WTC11 (cell line): ENCODE measurements at regions not wholly inside any gene's neighbourhood (a gene's known extent, or its start where the extent isn't known, plus 50 kb on each side); places are given as distances from the start of the nearest gene placed in this dataset.

Experiments
- CREM ChIP-seq: sonication (generic); formaldehyde crosslinking; IDR thresholded peaks from 2 replicates; pipeline ENCODE4 v1.8.1; 2022; ENCODE audit warnings: mild to moderate bottlenecking, missing genetic modification reagents, moderate library complexity
- CTCF ChIP-seq: fragments of 200-600 bp; IDR thresholded peaks from 2 replicates; pipeline ENCODE4 v1.8.0; 2022; ENCODE audit warnings: antibody characterized with exemption
- E2F1 ChIP-seq: sonication (generic); formaldehyde crosslinking; IDR thresholded peaks from 2 replicates; pipeline ENCODE4 v1.8.0; 2022; ENCODE audit warnings: mild to moderate bottlenecking, missing genetic modification reagents
- ESRRA ChIP-seq: sonication (generic); formaldehyde crosslinking; IDR thresholded peaks from 2 replicates; pipeline ENCODE4 v1.8.1; 2022; ENCODE audit warnings: mild to moderate bottlenecking, missing genetic modification reagents, borderline replicate concordance
- HMGXB4 ChIP-seq: sonication (generic); formaldehyde crosslinking; IDR thresholded peaks from 2 replicates; pipeline ENCODE4 v1.8.1; 2023; ENCODE audit warnings: mild to moderate bottlenecking, moderate library complexity, missing genetic modification reagents
- OVOL2 ChIP-seq: fragments of 250-450 bp; sonication (Bioruptor Pico); IDR thresholded peaks from 2 replicates; pipeline ENCODE4 v1.9.0; 2021; ENCODE audit warnings: mild to moderate bottlenecking, borderline replicate concordance
- PRDM15 ChIP-seq: sonication (generic); formaldehyde crosslinking; IDR thresholded peaks from 2 replicates; pipeline ENCODE4 v1.8.0; 2022; ENCODE audit warnings: missing genetic modification reagents
- STAT6 ChIP-seq: sonication (generic); formaldehyde crosslinking; conservative IDR thresholded peaks from 2 replicates; pipeline ENCODE4 v1.8.1; 2023; ENCODE audit warnings: mild to moderate bottlenecking, low read depth, missing genetic modification reagents, moderate library complexity
- ZNF281 ChIP-seq: sonication (generic); formaldehyde crosslinking; IDR thresholded peaks from 2 replicates; pipeline ENCODE4 v1.8.0; 2023; ENCODE audit warnings: mild to moderate bottlenecking, missing genetic modification reagents
- ZNF317 ChIP-seq: sonication (generic); formaldehyde crosslinking; IDR thresholded peaks from 2 replicates; pipeline ENCODE4 v1.8.1; 2023; ENCODE audit warnings: low read depth, mild to moderate bottlenecking, moderate library complexity, missing genetic modification reagents, borderline replicate concordance
- ZNF396 ChIP-seq: fragments of 250-450 bp; sonication (Bioruptor Pico); IDR thresholded peaks from 2 replicates; pipeline ENCODE4 v1.8.0; 2021; ENCODE audit warnings: mild to moderate bottlenecking, moderate library complexity, borderline replicate concordance
- ZNF423 ChIP-seq: fragments of 250-450 bp; sonication (Bioruptor Pico); IDR thresholded peaks from 2 replicates; pipeline ENCODE4 v2.1.2; 2022; ENCODE audit warnings: mild to moderate bottlenecking, moderate library complexity

- no peak for TF ChIP-seq CTCF
- TF ChIP-seq E2F1 (CRISPR knock-in tag) = no peak
- TF ChIP-seq ZNF281 (CRISPR knock-in tag) = no peak
- no peak for TF ChIP-seq STAT6
- TF ChIP-seq ZNF317 (CRISPR knock-in tag) = no peak
- TF ChIP-seq OVOL2 = no peak
- TF ChIP-seq ZNF423 (CRISPR knock-in tag) = no peak
- TF ChIP-seq CREM = no peak
- no peak for TF ChIP-seq HMGXB4
- no peak for TF ChIP-seq ESRRA (CRISPR knock-in tag)
- TF ChIP-seq ZNF396 (CRISPR knock-in tag) = no peak
- TF ChIP-seq PRDM15 = no peak
Measured at GRCh38 chr4:19930742-19931141, 321.0 kb upstream of the SLIT2 start.
